Thyroid gland (tissue), 4 donors: ENCODE measurements at regions not wholly inside any gene's neighbourhood (a gene's known extent, or its start where the extent isn't known, plus 50 kb on each side); places are given as distances from the start of the nearest gene placed in this dataset.

Experiments
- CTCF ChIP-seq, 6 experiments: fragments of 200-600 bp in 3 of 6; fragments of 450-650 bp in 3 of 6; sonication (generic) in 3 of 6; IDR thresholded peaks; one replicate each; pipeline ENCODE4 v1.5.1; 2016 to 2019; ENCODE audit warnings: antibody characterized with exemption in 6 of 6, mild to moderate bottlenecking in 2 of 6, inconsistent platforms in 1 of 6, moderate library complexity in 1 of 6
- POLR2A ChIP-seq, 2 donors: fragments of 450-650 bp; IDR thresholded peaks; one replicate each; pipeline ENCODE4 v1.6.1; 2017; ENCODE audit warnings: antibody characterized with exemption in 2 of 2, mild to moderate bottlenecking in 2 of 2, moderate library complexity in 1 of 2

- TF ChIP-seq CTCF (IDR thresholded peaks at IDR 0.05), result no peak
- TF ChIP-seq POLR2A (IDR thresholded peaks at IDR 0.05), result no peak
Observed at GRCh38 chr2:238527565-238527964, 100.8 kb downstream of the ASB1 start.
